ENCODE measurements at regions not wholly inside any gene's neighbourhood (a gene's known extent, or its start where the extent isn't known, plus 50 kb on each side); places are given as distances from the start of the nearest gene placed in this dataset.
"Not testable (repeated sequence)": the region's sequence is repeated elsewhere in the genome, so short reads cannot be mapped to it uniquely, and the experiment has no call there.

DNA sequence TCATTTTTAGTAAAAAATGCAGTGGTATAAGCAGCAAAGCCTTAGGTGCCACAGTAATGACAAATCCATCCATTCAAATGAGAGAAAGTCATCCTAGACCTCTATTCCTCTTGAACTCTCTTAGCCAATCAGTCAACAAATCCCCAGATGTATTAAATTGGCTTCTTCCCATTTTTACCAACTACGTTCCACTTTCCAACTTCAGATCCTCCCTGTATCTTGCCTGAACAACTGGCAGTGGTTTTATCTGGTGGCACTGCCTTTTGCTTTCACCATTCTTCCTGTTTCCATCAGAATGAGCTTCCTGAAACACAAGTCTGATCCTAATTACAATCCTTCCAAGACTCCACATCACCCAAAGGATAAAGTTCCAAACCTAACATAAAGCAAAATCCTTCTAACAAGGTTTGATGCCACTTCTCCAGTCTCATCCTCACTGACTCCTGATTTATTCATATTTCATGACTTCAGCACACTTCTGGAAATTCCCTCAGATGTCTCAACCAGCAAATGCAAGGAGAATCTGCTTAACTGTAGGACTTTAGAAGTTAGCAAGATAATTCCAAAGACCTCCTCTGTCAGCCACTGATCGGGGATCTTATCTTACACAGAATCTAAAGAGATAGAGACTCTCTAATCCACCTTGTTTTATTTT is 69.8 kb upstream of the SLC4A7 start:
- TF ChIP-seq, protein P1, sequence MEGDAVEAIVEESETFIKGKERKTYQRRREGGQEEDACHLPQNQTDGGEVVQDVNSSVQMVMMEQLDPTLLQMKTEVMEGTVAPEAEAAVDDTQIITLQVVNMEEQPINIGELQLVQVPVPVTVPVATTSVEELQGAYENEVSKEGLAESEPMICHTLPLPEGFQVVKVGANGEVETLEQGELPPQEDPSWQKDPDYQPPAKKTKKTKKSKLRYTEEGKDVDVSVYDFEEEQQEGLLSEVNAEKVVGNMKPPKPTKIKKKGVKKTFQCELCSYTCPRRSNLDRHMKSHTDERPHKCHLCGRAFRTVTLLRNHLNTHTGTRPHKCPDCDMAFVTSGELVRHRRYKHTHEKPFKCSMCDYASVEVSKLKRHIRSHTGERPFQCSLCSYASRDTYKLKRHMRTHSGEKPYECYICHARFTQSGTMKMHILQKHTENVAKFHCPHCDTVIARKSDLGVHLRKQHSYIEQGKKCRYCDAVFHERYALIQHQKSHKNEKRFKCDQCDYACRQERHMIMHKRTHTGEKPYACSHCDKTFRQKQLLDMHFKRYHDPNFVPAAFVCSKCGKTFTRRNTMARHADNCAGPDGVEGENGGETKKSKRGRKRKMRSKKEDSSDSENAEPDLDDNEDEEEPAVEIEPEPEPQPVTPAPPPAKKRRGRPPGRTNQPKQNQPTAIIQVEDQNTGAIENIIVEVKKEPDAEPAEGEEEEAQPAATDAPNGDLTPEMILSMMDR (IDR thresholded peaks at IDR 0.05; ENCODE audit: insufficient read depth, low read length): no peak
- H3K4me3 ChIP-seq (ENCODE audit: low read depth, low read length): no peak overlapping the region
- DNase-seq (ENCODE audit: low read depth): peak; percentile 62

DNA sequence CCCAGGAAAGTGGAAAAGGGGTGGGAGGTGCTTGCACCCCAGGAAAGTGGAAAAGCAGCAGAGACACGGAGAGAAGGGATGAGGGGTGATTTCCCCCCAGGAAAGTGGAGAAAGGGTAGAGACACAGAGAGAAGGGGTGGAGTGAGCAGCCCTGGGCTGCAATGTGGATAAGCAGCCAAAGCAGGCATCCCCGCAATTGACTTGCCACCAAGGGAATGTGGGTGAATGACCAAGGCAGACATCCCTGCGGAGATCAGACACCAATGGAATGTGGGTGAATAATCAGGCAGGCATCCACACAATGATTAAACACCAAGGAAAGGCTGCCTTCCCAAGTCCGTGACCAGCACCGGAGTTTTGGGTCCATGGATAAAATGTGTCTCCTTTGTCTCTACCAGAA is 68.5 kb upstream of the SLC4A7 start:
- DNase-seq (ENCODE audit: low read depth): peak; percentile 81
- H3K4me3 ChIP-seq (ENCODE audit: low read depth, low read length): not testable (repeated sequence)

DNA sequence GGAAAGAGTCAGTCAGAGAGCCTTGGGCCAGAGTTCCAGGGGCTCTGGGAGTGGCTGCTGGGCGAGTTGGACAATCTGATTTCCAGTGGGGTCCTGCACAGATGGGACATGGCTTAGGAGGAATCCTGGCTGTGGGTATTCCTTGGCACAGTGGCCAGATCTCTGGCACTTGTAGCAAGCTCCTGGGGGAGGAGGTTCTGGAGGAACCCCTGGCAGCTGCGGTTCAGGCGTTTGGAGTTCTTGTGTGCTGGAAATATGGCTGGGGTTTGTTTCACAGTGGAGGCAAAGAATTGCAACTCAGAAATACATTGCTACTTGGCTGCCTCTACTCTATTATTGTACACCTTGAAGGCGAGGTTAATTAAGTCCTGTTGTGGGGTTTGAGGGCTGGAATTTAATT is 67.2 kb upstream of the SLC4A7 start:
- not testable (repeated sequence) for DNase-seq (ENCODE audit: low read depth)

DNA sequence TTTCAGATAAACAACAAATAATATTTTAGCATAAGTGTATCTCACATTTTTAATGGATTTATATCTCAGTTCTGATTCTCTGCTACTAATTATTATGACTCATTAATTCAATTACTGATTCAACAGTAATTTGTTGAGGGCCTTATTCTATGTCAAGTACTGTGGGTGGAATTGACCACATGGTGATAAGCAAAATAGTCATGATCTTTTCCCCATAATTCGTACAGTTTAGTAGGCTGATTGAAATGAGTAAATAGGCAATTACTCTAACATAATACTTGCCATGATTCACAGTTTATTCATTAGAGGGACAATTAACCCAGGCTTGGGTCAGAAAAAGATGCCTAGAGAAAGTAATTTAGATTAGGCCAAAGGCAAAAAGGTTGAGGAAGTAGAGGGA is 60.9 kb upstream of the SLC4A7 start:
- TF ChIP-seq, protein P1 (IDR thresholded peaks at IDR 0.05; ENCODE audit: insufficient read depth, low read length): no peak
- H3K4me3 ChIP-seq (ENCODE audit: low read depth, low read length): no peak overlapping the region
- DNase-seq (ENCODE audit: low read depth): no peak

More for the DNA sequence above, 67.2 kb upstream of the SLC4A7 start:
- not testable (repeated sequence) for H3K4me3 ChIP-seq (ENCODE audit: low read depth, low read length)

DNA sequence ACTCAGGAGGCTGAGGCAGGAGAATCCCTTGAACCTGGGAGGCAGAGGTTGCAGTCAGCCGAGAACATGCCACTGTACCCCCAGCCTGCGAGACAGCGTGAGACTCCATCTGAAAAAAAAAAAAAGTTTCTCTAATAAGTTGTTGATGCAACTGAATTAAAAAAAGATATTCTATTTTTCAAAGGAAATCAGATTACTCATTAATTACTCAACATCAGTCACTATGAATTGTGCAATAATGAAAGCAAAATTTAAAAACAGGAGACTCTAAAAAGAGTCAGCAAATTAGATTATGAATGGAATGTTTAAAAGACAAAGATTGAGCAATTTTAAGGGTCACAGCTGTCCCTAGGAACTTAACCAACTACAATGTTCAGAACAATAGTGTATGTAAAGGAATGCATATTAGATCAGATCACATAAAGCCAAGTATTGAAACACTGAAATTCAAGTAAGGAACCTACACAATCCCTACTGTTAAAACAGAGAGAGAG is 60.2 kb upstream of the SLC4A7 start:
- peak; percentile 91 for DNase-seq (ENCODE audit: low read depth)
- TF ChIP-seq, protein P1 (IDR thresholded peaks at IDR 0.05; ENCODE audit: insufficient read depth, low read length): no peak
- H3K4me3 ChIP-seq (ENCODE audit: low read depth, low read length): no peak overlapping the region

DNA sequence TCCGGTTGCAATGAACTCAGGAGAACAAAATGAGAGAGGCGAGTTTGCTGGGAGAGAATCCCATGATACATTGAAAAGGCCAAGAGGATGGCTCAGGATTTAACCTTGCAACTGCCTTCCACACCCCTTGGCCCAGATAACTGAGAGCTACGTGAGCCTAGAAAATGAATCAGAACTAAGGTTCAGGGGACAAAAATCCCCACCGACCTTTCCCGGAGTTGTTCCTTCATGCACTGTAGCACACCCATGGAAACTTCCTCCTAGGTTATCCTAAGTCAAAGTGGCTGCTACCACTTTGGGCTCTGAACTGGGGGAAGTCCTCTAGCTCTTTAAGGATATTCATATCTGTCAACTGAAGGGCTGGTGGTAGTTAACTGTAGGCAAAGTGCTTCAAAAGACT is 58.3 kb upstream of the SLC4A7 start:
- peak; percentile 41 for DNase-seq (ENCODE audit: low read depth)
- H3K4me3 ChIP-seq (ENCODE audit: low read depth, low read length): no peak overlapping the region
- TF ChIP-seq, protein P1 (IDR thresholded peaks at IDR 0.05; ENCODE audit: insufficient read depth, low read length): no peak

DNA sequence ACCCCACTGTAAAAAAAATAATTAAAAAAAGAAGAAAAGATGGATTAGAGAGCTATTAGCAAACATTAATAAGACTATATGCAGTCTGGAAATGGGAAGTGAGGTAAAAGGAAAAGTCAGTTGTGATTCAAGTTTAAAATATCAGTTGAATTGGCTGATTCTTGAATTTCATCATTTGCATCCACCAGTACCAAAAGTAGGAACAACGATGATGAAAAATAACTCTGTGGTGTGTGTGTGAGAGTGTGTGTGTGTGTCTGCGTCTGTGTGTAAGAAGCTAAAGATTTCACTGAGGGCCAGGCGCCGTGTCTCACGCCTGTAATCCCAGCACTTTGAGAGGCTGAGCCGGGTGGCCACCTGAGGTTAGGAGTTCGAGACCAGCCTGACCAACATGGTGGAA is 56.0 kb upstream of the SLC4A7 start:
- TF ChIP-seq, protein P1 (IDR thresholded peaks at IDR 0.05; ENCODE audit: insufficient read depth, low read length): no peak
- no peak for DNase-seq (ENCODE audit: low read depth)
- no peak overlapping the region for H3K4me3 ChIP-seq (ENCODE audit: low read depth, low read length)

DNA sequence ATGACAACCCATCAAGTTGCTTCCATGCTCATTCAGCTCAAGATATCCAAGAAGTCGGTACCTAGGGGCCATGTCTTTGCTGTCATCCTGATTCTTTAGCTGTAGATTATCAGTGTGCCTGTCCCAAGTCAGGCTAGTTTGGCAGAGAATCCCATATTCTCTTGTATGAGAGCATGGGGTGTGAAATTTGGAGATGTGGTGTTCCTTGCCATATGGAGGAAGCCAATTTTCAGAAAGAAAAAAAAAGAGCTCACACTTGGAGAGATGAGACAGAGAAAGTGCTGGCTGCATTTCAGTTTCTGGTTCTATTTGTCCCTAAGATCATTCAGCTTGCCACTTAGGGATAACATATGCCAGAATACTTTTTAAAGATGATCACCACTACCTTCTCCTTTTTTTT is 52.3 kb upstream of the SLC4A7 start:
- TF ChIP-seq, protein P1 (IDR thresholded peaks at IDR 0.05; ENCODE audit: insufficient read depth, low read length): no peak
- no peak overlapping the region for H3K4me3 ChIP-seq (ENCODE audit: low read depth, low read length)
- no peak for DNase-seq (ENCODE audit: low read depth)
